ENCODE measurements at regions not wholly inside any gene's neighbourhood (a gene's known extent, or its start where the extent isn't known, plus 50 kb on each side); places are given as distances from the start of the nearest gene placed in this dataset.

DNA sequence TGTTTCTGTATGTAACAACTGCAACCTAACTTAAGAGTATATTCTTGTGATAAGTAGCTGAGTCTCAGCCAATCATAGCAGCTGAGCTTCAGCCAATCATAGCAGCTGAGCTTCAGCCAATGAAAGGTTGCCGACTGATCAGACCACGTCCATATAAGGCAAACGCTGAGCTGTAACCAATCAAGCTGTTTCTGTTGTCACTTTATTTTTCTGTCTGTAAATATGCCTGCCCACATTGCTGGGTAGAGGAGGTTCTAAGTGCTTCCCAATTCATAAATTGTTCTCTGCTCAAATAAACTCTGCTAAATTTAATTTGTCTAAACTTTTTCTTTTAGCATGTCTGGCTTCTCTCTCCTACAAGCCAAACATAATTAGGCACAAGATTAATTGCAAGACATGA, 231.5 kb upstream of the TCF4 start:
- no peak for DNase-seq

DNA sequence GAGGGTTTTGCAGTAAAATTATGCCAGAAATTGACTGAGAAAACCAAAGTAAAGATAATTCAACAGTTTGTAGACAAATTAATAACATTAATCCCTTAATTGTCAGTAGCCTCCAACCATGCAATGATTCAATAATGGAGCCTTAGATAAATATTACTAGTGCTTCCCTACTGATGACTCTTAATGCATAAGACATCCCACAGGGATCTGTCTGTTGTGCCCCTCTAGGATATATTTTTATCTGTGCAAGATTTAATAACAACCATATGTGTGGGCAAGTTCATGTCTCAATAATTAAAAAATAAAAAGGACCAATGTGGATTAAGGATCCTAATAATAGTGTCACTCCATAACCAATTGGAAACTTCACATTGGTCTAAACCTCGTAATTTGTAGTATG, 230.3 kb upstream of the TCF4 start:
- no peak for DNase-seq

DNA sequence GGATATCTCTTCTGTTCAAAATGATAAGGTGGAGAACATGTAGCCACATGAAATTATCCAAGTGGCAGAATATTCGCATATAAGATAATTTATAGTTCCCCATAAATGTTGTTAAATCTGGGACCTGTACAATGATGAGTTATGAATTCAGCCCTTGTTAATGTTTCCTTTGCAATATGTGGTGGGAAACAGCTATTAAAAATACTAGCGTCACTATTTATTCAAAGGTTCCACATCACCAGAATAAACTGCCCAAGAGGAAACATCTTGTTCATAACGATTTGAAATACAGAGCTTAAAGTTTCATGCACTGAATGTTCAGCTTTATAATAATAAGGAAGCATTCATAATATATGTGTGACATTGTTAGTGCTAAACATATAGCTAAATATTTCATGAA, 223.9 kb upstream of the TCF4 start:
- DNase-seq = no peak

DNA sequence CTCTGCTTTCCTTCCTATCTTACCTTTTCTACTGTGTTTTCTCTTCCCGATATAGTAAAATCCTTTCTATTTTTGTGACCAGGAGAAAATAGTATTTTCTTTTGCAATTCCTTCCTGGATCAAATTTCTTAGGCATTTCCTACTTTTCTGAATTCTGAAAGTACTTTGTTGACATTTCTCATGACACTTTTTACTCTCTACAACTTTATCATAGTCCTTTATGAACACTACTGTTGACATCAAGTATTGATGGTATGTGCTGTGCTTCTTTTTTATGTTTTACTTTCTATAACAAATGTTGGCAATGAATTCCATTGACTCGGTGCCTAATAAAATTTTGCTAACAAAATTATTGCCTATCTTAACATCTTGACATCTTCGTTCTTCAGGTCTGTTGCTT, 217.7 kb upstream of the TCF4 start:
- DNase-seq = no peak

DNA sequence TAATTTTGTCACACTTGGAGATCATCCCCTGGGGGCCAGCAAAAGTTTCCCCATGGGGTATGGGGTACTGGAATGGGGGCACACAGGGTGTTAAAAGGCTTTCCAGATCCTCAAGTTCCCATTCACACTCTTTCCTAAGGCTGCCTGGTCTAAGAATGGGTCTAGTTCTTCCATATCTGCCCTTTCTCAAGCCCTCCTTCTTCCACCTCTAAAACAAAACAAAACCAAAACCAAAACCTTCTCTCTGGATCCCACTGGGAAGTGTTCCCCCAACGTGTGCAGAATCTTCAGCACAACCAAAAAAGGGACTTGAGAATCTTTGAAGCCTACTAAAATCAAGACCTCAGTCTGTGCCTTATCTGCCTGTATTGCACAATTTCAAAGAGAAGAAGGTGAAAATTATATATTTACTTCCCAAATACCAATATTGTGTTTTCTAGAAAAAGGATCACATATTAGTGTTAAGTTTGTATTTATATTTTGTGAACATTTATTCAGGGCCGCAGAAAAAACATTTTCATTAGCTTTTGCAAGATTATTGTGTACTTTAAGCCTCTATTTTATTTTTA, 207.2 kb upstream of the TCF4 start:
- no peak for DNase-seq

DNA sequence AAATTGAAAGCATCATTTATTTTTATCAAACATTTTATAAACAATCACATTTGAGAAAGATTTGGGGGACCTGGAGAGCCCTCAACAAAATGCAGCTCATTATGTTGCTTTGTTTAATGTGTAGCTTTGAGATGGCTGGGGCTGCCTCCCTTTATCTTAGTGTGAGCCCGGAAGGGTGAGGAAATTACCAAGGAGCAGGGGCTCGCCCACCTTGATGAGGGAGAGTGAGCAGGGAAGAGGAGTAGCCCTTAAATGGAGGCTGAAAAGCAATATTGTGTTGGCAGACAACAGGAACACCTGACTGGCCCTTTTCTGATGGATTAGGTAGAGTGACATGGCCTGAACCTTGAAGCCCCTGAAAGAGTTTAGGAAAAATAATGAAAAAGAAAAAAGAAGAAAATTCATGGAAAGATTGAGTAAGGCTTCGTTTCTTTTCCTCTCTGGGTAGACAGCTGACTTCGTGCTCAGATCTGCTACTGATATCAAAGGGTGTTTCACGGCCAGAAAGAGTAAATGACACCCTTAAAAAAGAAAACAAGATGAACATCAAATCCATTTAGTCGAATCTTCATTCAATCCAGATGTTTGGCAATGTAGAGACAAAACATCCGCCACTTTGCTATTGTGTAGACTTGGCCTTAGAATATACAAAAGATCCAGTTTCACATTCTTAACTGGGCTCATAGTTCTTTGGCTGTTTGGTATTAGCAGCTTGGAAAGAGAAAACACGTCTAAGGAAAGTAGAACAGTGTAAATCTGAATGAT, 206.5 kb upstream of the TCF4 start:
- no peak for DNase-seq

DNA sequence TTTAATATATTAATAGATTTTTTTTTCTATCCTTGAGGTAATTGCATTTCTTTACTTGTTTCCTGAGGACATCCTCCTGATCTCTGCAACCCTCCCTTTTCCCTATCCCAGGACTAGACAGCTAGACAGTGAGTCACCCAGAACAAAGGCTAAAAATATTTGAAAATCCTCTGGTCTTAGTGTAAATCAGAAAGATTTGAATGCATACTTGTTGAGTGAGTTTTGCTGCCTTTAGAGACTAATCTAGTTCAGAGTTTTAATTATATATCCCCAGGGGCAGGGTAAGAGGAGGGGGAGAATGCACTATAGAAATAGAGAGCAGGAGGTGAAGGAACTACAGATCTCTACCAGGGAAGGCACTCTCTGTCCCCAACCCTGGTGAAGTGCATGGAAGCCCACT, 202.3 kb upstream of the TCF4 start:
- no peak for DNase-seq

DNA sequence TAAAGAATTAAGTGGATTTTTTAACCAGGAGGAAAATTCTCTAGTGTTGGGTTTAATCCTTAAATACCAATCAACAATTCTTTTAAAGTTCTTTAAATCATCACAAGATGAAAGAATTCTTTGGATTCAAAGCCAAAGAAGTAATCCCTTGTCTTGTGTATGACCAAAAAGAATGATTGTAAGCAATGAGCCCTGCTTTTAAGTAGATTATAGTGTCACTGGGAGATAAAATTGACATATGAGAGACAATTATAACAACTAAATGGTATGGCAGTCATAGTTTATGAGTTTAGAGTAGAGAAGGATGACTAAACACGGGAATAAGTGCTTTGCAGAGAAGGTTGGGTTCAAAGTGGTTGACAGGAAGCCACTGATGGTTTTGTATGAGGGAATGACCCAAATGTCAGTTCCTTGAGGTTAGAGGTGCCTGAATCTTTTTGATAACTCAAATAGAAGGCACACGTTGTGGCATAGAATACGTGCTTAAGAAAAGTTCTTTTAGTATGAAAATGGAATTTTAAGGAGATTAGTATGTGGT, 199.6 kb upstream of the TCF4 start:
- DNase-seq = no peak

DNA sequence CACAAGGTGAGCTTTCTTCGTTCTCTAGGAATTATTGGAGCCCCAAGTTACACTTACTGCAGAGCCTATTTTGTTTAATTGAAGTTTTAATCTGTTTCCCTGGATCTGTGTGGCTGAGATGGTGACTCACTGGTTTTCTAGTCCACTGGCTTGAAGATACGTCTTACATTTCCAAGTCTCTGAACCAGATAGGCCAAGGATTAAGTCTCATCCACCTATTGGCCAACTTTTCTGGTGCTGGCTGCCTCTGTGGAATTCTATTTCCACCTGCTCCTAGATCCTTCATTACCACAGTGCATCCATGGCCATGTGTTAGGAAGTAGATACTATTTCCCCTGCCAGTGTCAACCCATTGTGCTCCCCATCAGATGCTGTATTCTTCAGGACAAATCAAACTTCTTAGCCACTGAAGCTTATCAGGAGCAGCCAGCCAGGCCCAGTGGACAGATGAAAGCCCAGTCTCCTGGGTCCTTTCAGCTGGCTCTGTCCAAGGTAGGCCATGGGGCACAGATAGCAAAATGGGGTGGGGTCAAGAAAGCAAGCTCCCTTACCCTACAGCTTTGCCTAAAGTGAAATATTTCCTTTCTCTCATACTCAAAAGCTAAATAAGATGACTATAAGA, 198.8 kb upstream of the TCF4 start:
- DNase-seq = no peak

DNA sequence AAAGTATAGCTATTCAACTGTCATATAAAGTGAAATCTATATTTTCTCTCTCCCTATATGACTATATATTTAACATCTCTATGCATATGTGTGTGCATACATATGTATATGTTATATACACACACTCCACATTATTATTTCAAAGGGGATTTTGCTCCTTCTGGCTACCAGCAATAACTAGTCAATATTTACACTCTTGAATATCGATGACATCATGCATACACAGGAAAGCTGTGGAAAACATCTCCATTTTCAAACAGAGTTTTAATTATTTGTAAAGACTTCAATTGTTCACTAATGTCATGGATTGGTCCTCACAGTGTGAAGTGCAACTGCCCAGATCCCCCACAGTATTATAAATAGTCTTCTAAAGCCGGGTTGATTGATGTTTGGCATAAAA, 195.9 kb upstream of the TCF4 start:
- no peak for DNase-seq

DNA sequence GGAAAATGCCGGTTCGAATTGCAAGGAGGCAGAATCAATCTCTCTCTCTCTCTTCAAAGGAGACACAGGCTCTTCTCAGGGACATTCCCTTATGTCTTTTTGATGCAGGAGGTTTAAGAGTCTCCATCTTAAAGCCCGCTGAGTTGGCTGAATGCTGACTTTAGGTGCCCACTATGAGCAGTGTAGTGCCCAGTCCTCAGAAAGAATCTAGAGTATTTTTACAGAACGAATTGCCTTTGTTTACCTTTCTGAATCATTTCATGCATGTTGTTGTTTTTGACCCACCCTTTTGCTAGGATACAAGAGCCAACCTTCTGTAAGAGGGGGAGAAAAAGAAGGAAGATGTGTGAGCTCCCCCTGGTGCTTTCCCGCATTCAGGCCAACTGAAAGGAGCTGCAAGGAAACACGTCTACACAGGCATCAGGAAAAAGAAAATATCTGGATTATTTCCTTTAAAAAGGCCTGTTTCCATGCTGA, 193.5 kb upstream of the TCF4 start:
- no peak for DNase-seq

DNA sequence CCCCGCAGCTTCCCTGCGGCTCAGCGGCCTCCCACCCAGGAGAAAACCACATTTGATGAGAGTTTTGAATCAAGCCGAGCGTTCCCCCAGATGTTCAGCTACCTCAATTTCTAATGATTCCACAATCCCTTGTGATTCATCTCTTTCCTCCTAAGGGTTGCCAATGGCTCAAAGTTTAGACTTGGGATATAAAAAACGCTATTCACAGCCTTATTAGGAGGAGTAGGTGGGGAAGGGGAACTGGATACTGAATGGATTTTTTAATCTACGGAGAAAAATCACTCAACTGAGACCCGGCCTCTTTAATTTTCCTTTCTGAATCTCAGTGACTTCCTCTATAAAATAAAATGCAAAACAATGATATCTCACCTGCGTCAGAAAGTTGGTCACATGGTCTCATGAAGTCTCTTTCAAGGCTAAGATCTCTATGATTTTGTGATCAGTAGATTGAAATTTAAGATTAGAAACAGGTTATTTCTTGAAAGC, 192.6 kb upstream of the TCF4 start:
- no peak for DNase-seq

DNA sequence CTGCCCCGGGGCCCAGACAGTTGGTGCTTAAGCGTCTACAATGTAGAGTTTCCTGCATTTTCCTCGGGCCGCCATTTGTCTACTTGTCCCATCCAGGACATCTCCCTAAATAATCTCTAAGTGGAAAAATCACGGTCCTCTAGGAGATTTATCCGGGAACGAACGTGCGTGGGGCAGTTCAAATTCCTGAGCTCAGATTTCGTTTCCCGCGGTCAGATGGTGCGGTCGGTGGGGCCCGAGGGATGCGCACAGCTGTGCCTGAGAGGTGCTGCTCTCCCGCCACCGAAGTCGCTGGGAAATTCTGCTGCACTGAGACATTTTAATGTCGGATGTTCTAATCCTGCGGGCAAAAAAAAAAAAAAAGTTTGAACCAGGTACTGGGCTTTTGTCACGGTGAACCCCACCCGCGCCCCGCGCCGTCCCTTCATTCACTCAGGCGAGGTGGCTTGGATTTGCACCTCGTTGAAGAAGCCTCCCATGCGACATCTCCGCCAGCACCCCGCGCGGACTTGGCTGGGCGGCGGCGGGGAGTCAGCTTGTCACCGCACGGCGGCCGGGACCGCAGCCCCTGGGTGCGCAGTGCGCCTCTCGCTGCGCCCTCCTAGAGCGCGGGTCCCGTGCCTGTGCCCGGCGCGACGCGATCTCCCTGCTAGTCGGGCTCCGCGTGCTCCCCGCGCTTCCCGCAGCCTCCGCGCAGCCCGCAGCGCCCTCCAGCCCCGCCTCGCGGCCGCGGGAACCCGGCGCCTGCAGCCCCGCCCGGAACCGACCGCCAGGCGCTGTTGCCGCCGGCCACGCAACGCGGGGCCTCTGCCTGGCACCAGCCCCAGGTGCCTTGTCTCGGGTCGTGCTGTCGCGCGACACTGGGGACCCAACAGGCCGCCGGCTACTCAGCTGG, 191.9 kb upstream of the TCF4 start:
- peak; percentile 37 for DNase-seq

DNA sequence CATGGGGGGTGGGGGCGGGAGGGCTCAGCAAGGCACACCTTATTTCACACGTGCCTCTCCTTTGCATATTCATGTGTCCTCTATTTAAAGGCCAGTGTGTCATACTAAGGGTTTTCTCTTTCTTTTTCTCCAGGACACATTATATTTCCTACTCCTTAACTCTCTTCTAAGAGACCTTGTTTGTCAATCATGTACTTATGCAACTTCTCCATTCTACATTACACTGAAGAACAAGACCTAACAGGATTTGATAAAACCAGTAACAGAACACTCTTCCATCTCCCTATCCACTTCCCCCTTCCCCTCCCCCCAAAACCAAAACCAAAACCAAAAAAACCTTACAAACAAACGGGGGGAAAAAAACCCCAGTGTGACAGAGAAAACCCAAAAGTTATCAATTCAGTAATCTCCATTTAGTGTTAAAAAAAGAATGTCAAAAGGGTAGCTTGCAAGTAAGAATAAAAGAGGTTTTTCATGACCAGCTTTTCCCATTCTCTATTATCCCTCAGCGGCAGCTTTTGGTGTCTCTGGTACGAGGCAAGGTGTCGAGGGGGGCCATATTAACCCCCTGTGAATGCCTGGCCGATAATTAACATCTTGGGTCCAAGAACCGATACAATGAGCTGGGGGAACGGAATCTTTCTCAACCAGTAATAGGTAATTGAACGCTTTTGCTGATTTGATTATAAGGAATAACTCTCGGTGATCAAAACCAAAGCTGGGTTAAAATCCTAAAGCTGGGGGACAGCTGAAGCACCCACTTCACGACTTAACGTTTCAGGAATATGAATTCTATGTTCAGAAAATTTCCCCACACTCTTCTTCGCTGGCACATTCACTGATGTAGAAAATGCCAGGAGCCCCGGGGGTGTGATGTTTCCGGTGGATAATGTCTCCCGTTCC, 191.0 kb upstream of the TCF4 start:
- peak; percentile 41 for DNase-seq

DNA sequence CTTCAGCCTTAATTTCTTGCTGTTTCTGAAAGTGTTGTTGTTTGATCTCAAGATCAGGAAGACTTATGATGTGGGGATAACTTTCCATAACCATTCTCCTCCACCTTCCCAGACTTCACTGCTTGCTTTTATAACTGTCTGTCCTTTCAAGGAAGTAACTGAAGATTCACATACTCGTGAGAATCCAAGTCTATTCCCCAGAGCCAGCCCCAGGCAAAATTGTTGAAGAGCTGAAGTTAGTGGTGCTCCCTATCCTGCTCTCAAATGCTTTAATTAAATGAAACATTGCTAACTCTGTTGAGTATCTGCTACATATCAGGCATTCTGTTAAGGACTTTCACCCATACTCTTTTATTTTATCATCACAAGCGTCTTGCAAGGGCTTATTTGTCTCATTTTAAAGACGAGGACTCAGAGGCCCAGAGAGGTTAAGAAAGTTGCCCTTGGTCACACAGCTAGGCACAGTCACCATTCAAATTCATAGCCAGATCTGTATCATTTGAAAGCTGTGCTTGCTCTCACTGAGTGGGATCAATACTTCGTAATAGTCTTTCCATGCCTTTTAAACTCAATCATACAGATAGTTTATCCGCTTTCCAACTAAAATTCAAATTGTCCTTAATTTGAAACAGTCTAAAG, 189.8 kb upstream of the TCF4 start:
- DNase-seq = no peak

DNA sequence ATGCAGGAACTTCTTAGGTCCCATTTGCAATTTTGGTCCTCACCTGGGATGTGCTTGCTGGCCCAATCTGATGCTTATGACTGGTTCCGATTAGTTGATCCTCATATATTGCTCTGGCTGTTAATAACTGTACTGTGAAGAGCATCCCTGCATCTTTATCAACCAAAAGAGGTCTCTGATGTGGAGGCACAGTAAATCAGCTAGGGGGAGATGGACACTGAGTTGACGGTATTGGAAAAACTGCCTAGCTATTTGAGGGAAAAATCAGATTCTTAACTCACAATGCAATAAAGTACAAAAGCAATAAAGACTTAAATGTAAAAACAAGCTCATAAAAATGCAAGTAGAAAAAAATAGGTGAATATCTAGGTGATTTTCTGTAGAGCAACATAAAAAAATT, 188.0 kb upstream of the TCF4 start:
- no peak for DNase-seq

DNA sequence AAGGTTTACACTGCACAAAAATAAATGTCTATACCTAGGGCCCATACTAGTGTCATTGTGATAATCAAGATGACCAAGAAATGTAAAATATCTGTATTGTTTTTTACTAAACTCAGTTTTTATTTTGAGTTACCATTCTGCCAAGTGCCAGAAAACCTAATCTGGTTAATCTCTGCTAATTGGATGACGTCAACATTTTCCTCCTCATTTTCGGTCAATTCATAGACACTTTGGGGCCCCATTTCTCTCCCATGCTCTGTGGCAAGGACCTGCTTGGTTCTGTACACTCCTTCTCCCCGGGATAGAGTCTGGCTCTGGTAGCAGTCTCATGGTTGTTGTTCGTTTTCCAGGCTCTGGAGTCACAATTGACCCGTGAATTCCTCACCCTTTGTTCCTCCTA, 186.5 kb upstream of the TCF4 start:
- DNase-seq = no peak

DNA sequence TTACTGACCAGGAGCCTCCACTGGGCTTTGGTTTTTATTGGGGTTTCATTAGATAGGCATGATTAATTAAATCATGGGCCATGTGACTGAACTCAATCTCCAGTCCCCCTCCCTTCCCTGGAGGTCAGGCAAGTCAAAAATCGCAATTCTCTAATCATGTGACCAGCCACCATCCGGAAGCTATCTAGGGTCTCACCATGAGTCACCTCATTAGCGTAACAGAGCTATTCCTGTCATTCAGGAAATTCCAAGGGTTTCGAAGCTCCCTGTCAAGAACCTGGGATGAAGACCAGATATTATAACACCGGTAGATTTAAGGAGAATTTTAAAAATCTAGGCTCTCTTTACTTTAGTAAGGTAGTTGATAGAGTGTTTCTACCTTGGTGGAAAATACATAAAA, 180.3 kb upstream of the TCF4 start:
- no peak for DNase-seq

DNA sequence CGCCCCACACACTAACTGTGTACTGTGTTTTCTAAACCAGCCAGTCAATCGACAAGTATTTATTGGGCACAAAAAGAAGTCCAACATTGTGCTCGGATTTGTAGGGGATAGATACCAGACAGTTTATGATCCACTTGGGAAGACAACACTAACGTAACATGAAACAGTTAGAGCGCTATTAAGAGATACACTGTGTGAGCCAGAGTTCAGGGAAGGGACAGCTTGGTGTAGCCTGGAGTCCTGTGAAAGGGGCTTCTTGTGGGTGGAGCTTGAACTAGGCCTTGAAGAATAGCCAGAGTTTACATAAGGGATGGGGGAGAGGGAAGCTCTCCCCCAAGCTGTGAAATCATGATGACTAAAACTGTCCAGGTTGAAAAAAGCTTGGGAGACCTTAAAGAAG, 176.4 kb upstream of the TCF4 start:
- DNase-seq = no peak

DNA sequence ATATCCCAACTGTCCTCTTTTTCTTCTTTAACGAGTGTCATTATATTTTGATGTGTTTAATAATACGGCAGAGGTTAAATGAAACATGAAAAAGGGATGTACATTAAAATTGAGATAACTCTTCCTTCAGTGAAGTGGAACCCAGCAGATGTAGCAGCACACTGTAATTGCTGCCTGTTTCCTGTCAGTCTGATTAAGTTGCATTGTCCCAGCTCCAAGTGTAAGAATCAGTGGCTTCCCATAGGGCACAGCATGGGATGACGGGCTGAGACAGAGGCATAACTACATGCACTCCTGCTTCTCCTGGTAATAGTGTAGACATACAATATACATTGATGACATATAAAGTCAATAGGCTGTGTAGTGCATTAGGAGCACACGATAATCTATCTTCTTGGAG, 175.8 kb upstream of the TCF4 start:
- no peak for DNase-seq

DNA sequence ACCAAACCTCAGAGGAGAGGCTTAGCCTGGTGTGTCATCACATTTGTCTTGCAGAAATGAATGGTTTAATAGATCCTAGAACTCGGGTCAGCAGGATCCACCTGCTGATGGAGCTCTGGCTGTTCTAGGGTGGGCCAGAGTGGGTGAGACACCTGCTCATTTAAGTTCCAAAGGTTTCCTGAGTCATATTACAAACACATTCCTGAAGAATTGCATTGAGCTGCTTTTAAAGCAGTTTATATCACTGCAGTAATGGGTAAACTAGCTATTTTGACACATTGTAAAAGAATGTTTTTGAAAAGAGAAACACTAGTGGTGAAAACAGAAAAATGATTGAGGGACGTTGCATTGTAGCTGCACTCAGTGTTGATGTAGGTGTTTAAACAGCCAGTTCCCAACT, 175.3 kb upstream of the TCF4 start:
- DNase-seq = no peak

All from RPMI8226 (cell line).